Neutrophil (primary cell): ENCODE measurements at regions not wholly inside any gene's neighbourhood (a gene's known extent, or its start where the extent isn't known, plus 50 kb on each side); places are given as distances from the start of the nearest gene placed in this dataset.

Experiments
- H3K27ac ChIP-seq: fragments of 200-600 bp; sonication (generic); 2 replicates; pipeline ENCODE4 v1.5.1; 2016; ENCODE audit warnings: mild to moderate bottlenecking, moderate library complexity
- H3K27me3 ChIP-seq: fragments of 200-600 bp; sonication (generic); 2 replicates; pipeline ENCODE4 v1.6.0; 2016; ENCODE audit warnings: mild to moderate bottlenecking
- H3K36me3 ChIP-seq: fragments of 200-600 bp; sonication (generic); 2 replicates; pipeline ENCODE4 v1.5.1; 2017
- H3K4me1 ChIP-seq, 2 experiments: fragments of 200-600 bp in 1 of 2; sonication (generic) in 1 of 2; 1 replicate in 1 of 2; 2 replicates in 1 of 2; pipeline versions ENCODE4 v1.5.1 to v1.6.1; 2013 to 2016; ENCODE audit warnings: low read depth in 1 of 2, low read length in 1 of 2, mild to moderate bottlenecking in 1 of 2, moderate library complexity in 1 of 2; ENCODE audit not compliant: control insufficient read depth in 1 of 2, insufficient read depth in 1 of 2
- H3K4me3 ChIP-seq, 2 experiments: fragments of 200-600 bp in 1 of 2; sonication (generic) in 1 of 2; 1 replicate in 1 of 2; 2 replicates in 1 of 2; pipeline ENCODE4 v1.5.1; 2013 to 2016; ENCODE audit warnings: low read depth in 1 of 2, low read length in 1 of 2, mild to moderate bottlenecking in 1 of 2, moderate library complexity in 1 of 2
- H3K9me3 ChIP-seq: fragments of 200-600 bp; sonication (generic); 2 replicates; pipeline ENCODE4 v1.5.1; 2016
- TF ChIP-seq, protein P1 (sequence below): fragments of 200-600 bp; sonication (generic); IDR thresholded peaks from 2 replicates; pipeline ENCODE4 v1.5.1; 2016; ENCODE audit warnings: antibody characterized with exemption

DNA sequence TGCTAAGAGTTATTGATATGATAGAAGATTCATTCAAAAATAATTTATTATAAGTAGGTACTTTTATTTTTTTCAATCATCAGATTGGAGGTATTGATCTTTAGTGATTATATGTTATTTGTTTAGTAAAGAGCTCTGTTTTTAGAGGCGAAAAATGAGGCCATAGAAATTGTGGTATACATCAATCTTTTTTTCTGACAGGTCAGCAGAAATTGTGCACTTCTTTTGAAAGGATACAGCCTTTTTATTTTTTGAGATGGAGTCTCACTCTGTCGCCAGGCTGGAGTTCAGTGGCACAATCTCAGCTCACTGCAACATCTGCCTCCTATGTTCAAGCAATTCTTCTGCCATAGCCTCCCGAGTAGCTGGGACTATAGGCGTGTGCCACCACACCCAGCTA is 292.1 kb downstream of the BAMBI start:
- TF ChIP-seq, protein P1, sequence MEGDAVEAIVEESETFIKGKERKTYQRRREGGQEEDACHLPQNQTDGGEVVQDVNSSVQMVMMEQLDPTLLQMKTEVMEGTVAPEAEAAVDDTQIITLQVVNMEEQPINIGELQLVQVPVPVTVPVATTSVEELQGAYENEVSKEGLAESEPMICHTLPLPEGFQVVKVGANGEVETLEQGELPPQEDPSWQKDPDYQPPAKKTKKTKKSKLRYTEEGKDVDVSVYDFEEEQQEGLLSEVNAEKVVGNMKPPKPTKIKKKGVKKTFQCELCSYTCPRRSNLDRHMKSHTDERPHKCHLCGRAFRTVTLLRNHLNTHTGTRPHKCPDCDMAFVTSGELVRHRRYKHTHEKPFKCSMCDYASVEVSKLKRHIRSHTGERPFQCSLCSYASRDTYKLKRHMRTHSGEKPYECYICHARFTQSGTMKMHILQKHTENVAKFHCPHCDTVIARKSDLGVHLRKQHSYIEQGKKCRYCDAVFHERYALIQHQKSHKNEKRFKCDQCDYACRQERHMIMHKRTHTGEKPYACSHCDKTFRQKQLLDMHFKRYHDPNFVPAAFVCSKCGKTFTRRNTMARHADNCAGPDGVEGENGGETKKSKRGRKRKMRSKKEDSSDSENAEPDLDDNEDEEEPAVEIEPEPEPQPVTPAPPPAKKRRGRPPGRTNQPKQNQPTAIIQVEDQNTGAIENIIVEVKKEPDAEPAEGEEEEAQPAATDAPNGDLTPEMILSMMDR: no peak
- H3K27me3 ChIP-seq: peaks cover 14% of the 10 kb centered on the region
- H3K27ac ChIP-seq: no peak overlapping the region
- H3K9me3 ChIP-seq: no peaks in the 10 kb centered on the region
- no peaks in the 10 kb centered on the region for H3K4me1 ChIP-seq
- H3K36me3 ChIP-seq: no peaks in the 10 kb centered on the region
- no peak overlapping the region for H3K4me3 ChIP-seq

DNA sequence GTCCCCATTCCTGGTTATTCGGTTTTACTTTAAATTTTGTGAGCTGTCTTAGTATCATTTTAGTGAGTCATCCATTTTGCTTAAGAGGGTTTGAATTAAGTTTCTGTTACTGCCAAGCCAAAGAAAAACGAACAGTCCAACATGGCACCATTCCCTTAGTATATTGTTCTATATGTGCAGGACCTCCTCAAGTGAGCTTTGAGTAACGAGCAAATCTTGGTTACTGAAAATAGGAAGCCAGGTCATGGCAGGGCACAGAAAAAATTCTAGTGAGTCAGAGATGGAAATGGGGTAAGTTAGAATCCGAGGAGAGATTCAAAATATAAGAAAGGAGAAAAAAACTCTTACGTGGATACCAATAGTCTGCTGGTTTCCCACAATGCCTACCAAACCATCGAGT is 292.9 kb downstream of the BAMBI start:
- no peaks in the 10 kb centered on the region for H3K4me1 ChIP-seq
- peaks cover 8% of the 10 kb centered on the region for H3K27me3 ChIP-seq
- H3K9me3 ChIP-seq: no peaks in the 10 kb centered on the region
- H3K27ac ChIP-seq: no peak overlapping the region
- TF ChIP-seq, protein P1: no peak
- no peak overlapping the region for H3K4me3 ChIP-seq
- no peaks in the 10 kb centered on the region for H3K36me3 ChIP-seq

DNA sequence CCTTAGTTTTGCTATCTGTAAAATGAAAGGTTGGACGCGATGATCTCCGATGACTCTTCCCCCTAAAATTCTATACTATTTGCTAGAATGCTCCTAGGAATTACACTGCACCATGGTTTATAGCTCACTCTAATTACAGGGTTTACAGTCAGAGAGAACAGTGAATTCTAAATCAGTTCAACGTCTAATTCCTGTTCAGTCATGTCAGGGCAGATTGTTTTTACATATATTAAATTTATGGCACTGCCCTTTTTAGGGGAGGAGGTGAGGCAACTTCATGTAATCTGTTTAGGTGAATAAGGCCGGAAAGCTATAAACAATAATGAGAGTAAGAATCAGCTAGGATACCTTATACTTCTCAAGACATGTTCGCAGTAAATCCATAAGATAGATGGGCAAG is 293.9 kb downstream of the BAMBI start:
- Histone ChIP-seq H3K36me3 (no peaks in the 10 kb centered on the region), H3K27me3 (peaks cover 2% of the 10 kb centered on the region), H3K4me3 (no peak overlapping the region), H3K27ac (no peak overlapping the region), H3K9me3 (no peaks in the 10 kb centered on the region), H3K4me1 (no peaks in the 10 kb centered on the region)
- TF ChIP-seq, protein P1: no peak

DNA sequence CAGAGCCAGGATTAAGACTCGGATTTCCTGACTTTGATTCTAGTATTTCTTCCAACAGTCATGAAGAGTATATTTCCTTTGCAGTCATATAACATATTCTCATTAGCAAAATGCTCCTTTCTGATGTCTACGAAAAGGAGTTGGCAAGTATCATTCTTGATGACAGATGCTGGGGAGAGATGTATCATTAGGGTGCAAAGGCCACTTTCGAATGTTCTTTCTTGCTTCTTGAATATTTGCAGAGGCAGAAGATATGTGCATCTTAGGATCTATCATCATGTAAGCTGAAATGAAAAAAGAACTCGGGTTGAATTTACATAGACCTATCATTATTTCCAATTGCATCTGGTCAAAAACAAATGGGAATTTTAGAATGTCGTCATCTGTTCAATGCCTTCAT is 294.4 kb downstream of the BAMBI start:
- Histone ChIP-seq H3K27ac (no peak overlapping the region), H3K4me3 (no peak overlapping the region), H3K9me3 (no peaks in the 10 kb centered on the region), H3K4me1 (no peaks in the 10 kb centered on the region), H3K27me3 (peaks cover 2% of the 10 kb centered on the region), H3K36me3 (no peaks in the 10 kb centered on the region)
- TF ChIP-seq, protein P1: no peak

DNA sequence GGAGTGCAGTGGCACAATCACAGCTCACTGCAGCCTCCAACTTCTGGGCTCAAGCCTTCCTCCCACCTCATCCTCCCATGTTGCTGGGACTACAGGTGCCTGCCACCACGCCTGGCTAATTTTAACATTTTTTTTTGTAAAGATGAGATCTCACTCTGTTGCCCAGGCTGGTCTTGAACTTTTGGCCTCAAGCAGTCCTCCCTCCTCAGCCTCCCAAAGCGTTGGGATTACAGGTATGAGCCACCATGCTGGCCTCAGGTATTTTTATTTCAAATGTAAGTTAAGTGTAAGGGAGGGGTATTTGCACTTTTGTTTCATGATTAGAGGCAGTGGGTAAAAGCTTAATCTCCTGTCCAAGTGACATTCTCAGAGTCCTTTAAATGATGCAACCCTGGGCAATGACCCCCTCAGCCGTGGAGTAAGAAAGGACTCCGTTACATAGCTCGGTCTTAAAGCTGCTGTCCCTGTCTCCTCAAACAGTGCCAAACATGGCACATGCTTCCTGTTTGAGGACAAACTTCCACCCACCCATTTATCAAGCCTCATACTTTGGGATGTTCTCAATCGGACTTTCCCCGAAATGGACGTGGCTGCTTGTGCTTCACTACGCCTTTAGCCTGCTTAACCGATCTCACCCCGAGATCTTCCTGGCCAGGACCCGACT is 296.1 kb downstream of the BAMBI start:
- no peaks in the 10 kb centered on the region for H3K36me3 ChIP-seq
- TF ChIP-seq, protein P1: no peak
- no peaks in the 10 kb centered on the region for H3K9me3 ChIP-seq
- H3K4me3 ChIP-seq: no peak overlapping the region
- no peaks in the 10 kb centered on the region for H3K4me1 ChIP-seq
- no peak overlapping the region for H3K27ac ChIP-seq
- peaks cover 2% of the 10 kb centered on the region for H3K27me3 ChIP-seq
